MM.1S (cell line): ENCODE measurements at regions not wholly inside any gene's neighbourhood (a gene's known extent, or its start where the extent isn't known, plus 50 kb on each side); places are given as distances from the start of the nearest gene placed in this dataset.

Source experiments
- DNase-seq: peaks from one replicate; pipeline ENCODE4 v3.0.0-alpha.2; 2015
- H2AFZ ChIP-seq: fragments of 300-600 bp; sonication (generic); 2 replicates; pipeline ENCODE4 v1.6.0; 2016; ENCODE audit warnings: antibody characterized with exemption, low read length
- H3F3A ChIP-seq: fragments of 300-600 bp; sonication (generic); 2 replicates; pipeline ENCODE4 v1.6.1; 2016; ENCODE audit warnings: mild to moderate bottlenecking, antibody characterized with exemption, low read length, moderate library complexity, mixed read lengths; ENCODE audit not compliant: insufficient read depth
- H3K27ac ChIP-seq: fragments of 300-600 bp; sonication (generic); 2 replicates; pipeline ENCODE4 v1.5.1; 2016; ENCODE audit warnings: mild to moderate bottlenecking, low read length
- H3K27me3 ChIP-seq: fragments of 300-600 bp; sonication (generic); replicated peaks from 2 replicates; pipeline ENCODE4 v1.6.0; 2016; ENCODE audit warnings: low read length; ENCODE audit not compliant: insufficient read depth
- H3K36me3 ChIP-seq: fragments of 300-600 bp; sonication (generic); replicated peaks from 2 replicates; pipeline ENCODE4 v1.6.1; 2016; ENCODE audit warnings: mild to moderate bottlenecking, low read length, mixed read lengths; ENCODE audit not compliant: insufficient read depth
- H3K4me1 ChIP-seq: fragments of 300-600 bp; sonication (generic); 2 replicates; pipeline ENCODE4 v1.6.1; 2016; ENCODE audit warnings: low read length, mixed read lengths
- H3K4me2 ChIP-seq: fragments of 300-600 bp; sonication (generic); 2 replicates; pipeline ENCODE4 v1.6.0; 2016; ENCODE audit warnings: low read depth, low read length
- H3K4me3 ChIP-seq: fragments of 300-600 bp; sonication (generic); 2 replicates; pipeline ENCODE4 v1.5.1; 2016; ENCODE audit warnings: low read length, mixed read lengths
- H3K79me2 ChIP-seq: fragments of 300-600 bp; sonication (generic); 2 replicates; pipeline ENCODE4 v1.6.1; 2016; ENCODE audit warnings: mixed run types, low read length, mixed read lengths
- H3K9ac ChIP-seq: fragments of 300-600 bp; sonication (generic); 2 replicates; pipeline ENCODE4 v1.6.1; 2016; ENCODE audit warnings: low read length, mixed read lengths
- H3K9me2 ChIP-seq: fragments of 300-600 bp; sonication (generic); replicated peaks from 2 replicates; pipeline ENCODE4 v1.6.1; 2016; ENCODE audit warnings: mild to moderate bottlenecking, low read length, mixed read lengths; ENCODE audit not compliant: insufficient read depth
- H3K9me3 ChIP-seq: fragments of 300-600 bp; sonication (generic); replicated peaks from 2 replicates; pipeline ENCODE4 v1.6.1; 2016; ENCODE audit warnings: mild to moderate bottlenecking, low read length, mixed read lengths; ENCODE audit not compliant: insufficient read depth
- H4K20me1 ChIP-seq: fragments of 300-600 bp; sonication (generic); 2 replicates; pipeline ENCODE4 v1.6.1; 2016; ENCODE audit warnings: mild to moderate bottlenecking, low read length, moderate library complexity, mixed read lengths; ENCODE audit not compliant: insufficient read depth
- CTCF ChIP-seq: fragments of 300-600 bp; sonication (generic); IDR thresholded peaks from 2 replicates; pipeline ENCODE4 v1.5.1; 2016; ENCODE audit warnings: antibody characterized with exemption, low read length, mixed read lengths
- EZH2 ChIP-seq: fragments of 300-600 bp; sonication (generic); optimal IDR thresholded peaks from 2 replicates; pipeline ENCODE3; 2017; ENCODE audit warnings: low read depth, mild to moderate bottlenecking, antibody characterized with exemption, low read length, mixed read lengths
- EZH2phosphoT487 ChIP-seq: fragments of 300-600 bp; sonication (generic); IDR thresholded peaks from 2 replicates; pipeline ENCODE4 v1.6.1; 2018; ENCODE audit warnings: antibody characterized with exemption, low read length

GRCh38 chr1:5369223-5369622 is 623.0 kb downstream of the NPHP4 start:
- no peak overlapping the region for H3K9ac ChIP-seq
- H3K9me2 ChIP-seq = no peaks in the 10 kb centered on the region
- no peaks in the 10 kb centered on the region for H3F3A ChIP-seq
- no peaks in the 10 kb centered on the region for H3K4me1 ChIP-seq
- H3K27me3 ChIP-seq = peaks cover 76% of the 10 kb centered on the region
- H3K9me3 ChIP-seq = no peaks in the 10 kb centered on the region
- H3K36me3 ChIP-seq = no peaks in the 10 kb centered on the region
- no peak overlapping the region for H3K27ac ChIP-seq
- H3K4me2 ChIP-seq = no peak overlapping the region
- TF ChIP-seq EZH2 (no peak), EZH2phosphoT487 (no peak), CTCF (no peak)
- DNase-seq = no peak
- H3K4me3 ChIP-seq = no peak overlapping the region
- no peak overlapping the region for H2AFZ ChIP-seq
- no peaks in the 10 kb centered on the region for H4K20me1 ChIP-seq
- no peaks in the 10 kb centered on the region for H3K79me2 ChIP-seq

GRCh38 chr1:5368201-5368600 is 624.0 kb downstream of the NPHP4 start:
- no peak overlapping the region for H2AFZ ChIP-seq
- no peaks in the 10 kb centered on the region for H3F3A ChIP-seq
- no peaks in the 10 kb centered on the region for H3K9me3 ChIP-seq
- no peak overlapping the region for H3K27ac ChIP-seq
- H3K9ac ChIP-seq = no peak overlapping the region
- DNase-seq = no peak
- H3K27me3 ChIP-seq = peaks cover 75% of the 10 kb centered on the region
- no peaks in the 10 kb centered on the region for H3K79me2 ChIP-seq
- no peak overlapping the region for H3K4me2 ChIP-seq
- H4K20me1 ChIP-seq = no peaks in the 10 kb centered on the region
- no peak for TF ChIP-seq EZH2
- TF ChIP-seq EZH2phosphoT487 = no peak
- no peak for TF ChIP-seq CTCF
- no peak overlapping the region for H3K4me3 ChIP-seq
- no peaks in the 10 kb centered on the region for H3K9me2 ChIP-seq
- no peaks in the 10 kb centered on the region for H3K4me1 ChIP-seq
- no peaks in the 10 kb centered on the region for H3K36me3 ChIP-seq

- H3K9ac ChIP-seq = no peak overlapping the region
- DNase-seq = no peak
- TF ChIP-seq EZH2 = no peak
- TF ChIP-seq CTCF = no peak
- TF ChIP-seq EZH2phosphoT487 = no peak
- H3K9me2 ChIP-seq = no peaks in the 10 kb centered on the region
- H4K20me1 ChIP-seq = no peaks in the 10 kb centered on the region
- peaks cover 72% of the 10 kb centered on the region for H3K27me3 ChIP-seq
- H3F3A ChIP-seq = no peaks in the 10 kb centered on the region
- no peaks in the 10 kb centered on the region for H3K9me3 ChIP-seq
- H3K4me1 ChIP-seq = no peaks in the 10 kb centered on the region
- H3K27ac ChIP-seq = no peak overlapping the region
- no peaks in the 10 kb centered on the region for H3K79me2 ChIP-seq
- H3K4me2 ChIP-seq = no peak overlapping the region
- H2AFZ ChIP-seq = no peak overlapping the region
- no peak overlapping the region for H3K4me3 ChIP-seq
- H3K36me3 ChIP-seq = no peaks in the 10 kb centered on the region
These were observed 624.9 kb downstream of the NPHP4 start for GRCh38 chr1:5367306-5367705.
